GM23248 (cell line): ENCODE measurements at regions not wholly inside any gene's neighbourhood (a gene's known extent, or its start where the extent isn't known, plus 50 kb on each side); places are given as distances from the start of the nearest gene placed in this dataset.
"Not testable (repeated sequence)": the region's sequence is repeated elsewhere in the genome, so short reads cannot be mapped to it uniquely, and the experiment has no call there.

ENCODE experiments used
- DNase-seq: peaks from one replicate; pipeline ENCODE4 v3.0.0-alpha.2; 2015
- H2AFZ ChIP-seq: fragments of 200-600 bp; sonication (generic); 2 replicates; pipeline ENCODE4 v1.6.1; 2016; ENCODE audit warnings: antibody characterized with exemption
- H3F3A ChIP-seq: fragments of 200-600 bp; sonication (generic); 2 replicates; pipeline ENCODE4 v1.6.1; 2016; ENCODE audit warnings: mild to moderate bottlenecking, antibody characterized with exemption, mixed run types; ENCODE audit not compliant: insufficient read depth
- H3K27ac ChIP-seq: fragments of 200-600 bp; sonication (generic); 2 replicates; pipeline ENCODE4 v1.5.1; 2016; ENCODE audit warnings: mild to moderate bottlenecking
- H3K27me3 ChIP-seq: fragments of 200-600 bp; sonication (generic); replicated peaks from 2 replicates; pipeline ENCODE4 v1.6.1; 2016; ENCODE audit warnings: mild to moderate bottlenecking; ENCODE audit not compliant: insufficient read depth
- H3K36me3 ChIP-seq: fragments of 200-600 bp; sonication (generic); 2 replicates; pipeline ENCODE4 v1.6.1; 2016; ENCODE audit warnings: low read depth, mild to moderate bottlenecking
- H3K4me1 ChIP-seq: fragments of 200-600 bp; sonication (generic); 2 replicates; pipeline ENCODE4 v1.6.1; 2016; ENCODE audit warnings: mild to moderate bottlenecking; ENCODE audit not compliant: insufficient read depth
- H3K4me2 ChIP-seq: fragments of 200-600 bp; sonication (generic); one replicate; pipeline ENCODE4 v1.6.1; 2016; ENCODE audit warnings: mild to moderate bottlenecking; ENCODE audit not compliant: unreplicated experiment
- H3K4me3 ChIP-seq: fragments of 200-600 bp; sonication (generic); 2 replicates; pipeline ENCODE4 v1.5.1; 2016; ENCODE audit warnings: mild to moderate bottlenecking
- H3K79me2 ChIP-seq: fragments of 200-600 bp; sonication (generic); 2 replicates; pipeline ENCODE4 v1.6.1; 2016; ENCODE audit warnings: mild to moderate bottlenecking; ENCODE audit not compliant: insufficient read depth
- H3K9ac ChIP-seq: fragments of 200-600 bp; sonication (generic); 2 replicates; pipeline ENCODE4 v1.6.1; 2016; ENCODE audit warnings: mild to moderate bottlenecking
- H3K9me2 ChIP-seq: fragments of 200-600 bp; sonication (generic); 2 replicates; pipeline ENCODE4 v1.6.1; 2016; ENCODE audit warnings: mixed run types, mild to moderate bottlenecking, moderate library complexity; ENCODE audit not compliant: insufficient read depth
- H3K9me3 ChIP-seq: fragments of 200-600 bp; sonication (generic); one replicate; pipeline ENCODE4 v1.6.1; 2017; ENCODE audit warnings: low read depth
- H4K20me1 ChIP-seq: fragments of 200-600 bp; sonication (generic); 2 replicates; pipeline ENCODE4 v1.6.0; 2016; ENCODE audit not compliant: insufficient read depth
- EZH2 ChIP-seq: fragments of 200-600 bp; sonication (generic); IDR thresholded peaks from 2 replicates; pipeline ENCODE4 v1.6.1; 2018; ENCODE audit warnings: antibody characterized with exemption, mild to moderate bottlenecking; ENCODE audit not compliant: insufficient read depth, poor library complexity, severe bottlenecking
- EZH2phosphoT487 ChIP-seq: fragments of 200-600 bp; sonication (generic); IDR thresholded peaks from 2 replicates; pipeline ENCODE4 v1.6.1; 2018; ENCODE audit warnings: antibody characterized with exemption, moderate library complexity, mild to moderate bottlenecking, low read depth; ENCODE audit not compliant: insufficient read depth
- WGBS, 2 experiments: methylation state at CpG; one replicate each; pipeline ENCODE4 v1.1.6; 2015 to 2017; ENCODE audit warnings: low lambda C conversion rate in 2 of 2, low coverage in 1 of 2; ENCODE audit errors: missing lambda C conversion rate in 2 of 2; 5-methylcytosine and 5-hydroxymethylcytosine counted together
- in situ Hi-C: fragments of 300-500 bp; cut with MboI; formaldehyde crosslinking; loops from 2 replicates; pipeline ENCODE4 v1.15.0; 2020

DNA sequence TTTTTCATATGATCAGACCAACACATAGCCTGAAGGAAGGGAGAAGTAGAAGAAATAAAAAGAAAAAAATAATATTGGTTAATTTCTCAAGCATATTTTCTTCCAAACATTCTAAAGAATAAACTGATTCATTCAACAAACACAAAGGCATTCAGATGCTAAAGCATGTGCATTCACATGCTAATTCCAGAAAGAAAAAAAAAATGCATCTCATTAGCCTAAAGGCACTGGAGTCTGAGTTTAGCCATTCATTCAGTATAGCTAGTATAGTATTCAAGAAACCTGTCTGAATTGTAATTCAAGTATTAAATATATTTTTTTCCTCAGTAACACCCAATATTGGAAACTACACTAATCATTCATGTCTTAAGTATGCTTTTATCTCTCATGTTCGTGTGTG lies 61.0 kb upstream of the FER start:
- WGBS, 2 experiments, result 10 to 20% methylated on average over 1 of the region's 1 CpG
- in situ Hi-C loops, result no loop called here
- Histone ChIP-seq H4K20me1 (no peaks in the 10 kb centered on the region), H2AFZ (no peak overlapping the region), H3K4me3 (no peak overlapping the region), H3F3A (no peaks in the 10 kb centered on the region), H3K4me1 (no peaks in the 10 kb centered on the region), H3K36me3 (no peaks in the 10 kb centered on the region), H3K79me2 (no peaks in the 10 kb centered on the region), H3K9ac (no peak overlapping the region), H3K27me3 (no peaks in the 10 kb centered on the region), H3K9me3 (no peaks in the 10 kb centered on the region), H3K9me2 (no peaks in the 10 kb centered on the region), H3K4me2 (no peak overlapping the region), H3K27ac (no peak overlapping the region)
- TF ChIP-seq EZH2 (no peak), EZH2phosphoT487 (no peak)
- no peak for DNase-seq

DNA sequence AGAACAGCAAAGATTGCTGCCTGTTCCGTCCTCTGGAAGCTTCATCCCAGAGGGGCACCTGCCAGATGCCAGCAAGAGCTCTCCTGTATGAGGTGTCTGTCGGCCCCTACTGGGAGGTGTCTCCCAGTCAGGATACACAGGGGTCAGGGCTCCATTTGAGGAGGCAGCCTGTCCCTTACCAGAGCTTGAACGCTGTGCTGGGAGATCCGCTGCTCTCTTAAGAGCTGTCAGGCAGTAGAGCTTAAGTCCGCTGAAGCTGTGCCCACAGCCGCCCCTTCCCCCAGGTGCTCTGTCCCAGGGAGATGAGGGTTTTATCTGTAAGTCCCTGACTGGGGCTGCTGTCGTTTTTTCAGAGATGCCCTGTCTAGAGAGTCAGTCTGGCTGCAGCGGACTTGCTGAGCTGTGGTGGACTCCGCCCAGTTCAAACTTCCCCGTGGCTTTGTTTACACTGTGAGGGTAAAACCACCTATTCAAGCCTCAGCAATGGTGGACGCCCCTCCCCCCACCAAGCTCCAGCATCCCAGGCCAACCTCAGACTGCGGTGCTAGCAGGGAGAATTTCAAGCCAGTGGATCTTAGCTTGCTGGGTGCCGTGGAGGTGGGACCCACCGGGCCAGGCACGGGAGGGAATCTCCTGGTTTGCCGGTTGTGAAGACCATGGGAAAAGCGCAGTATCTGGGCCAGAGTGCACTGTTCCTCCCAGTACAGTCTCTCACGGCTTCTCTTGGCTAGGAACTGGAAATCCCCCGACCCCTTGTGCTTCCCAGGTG lies 62.1 kb upstream of the FER start:
- H3K36me3 ChIP-seq, H2AFZ ChIP-seq, H4K20me1 ChIP-seq, H3K27ac ChIP-seq, H3K9me3 ChIP-seq, H3K9ac ChIP-seq, H3K9me2 ChIP-seq, H3K4me2 ChIP-seq, H3K79me2 ChIP-seq, in situ Hi-C loops, H3K4me3 ChIP-seq, H3K27me3 ChIP-seq, DNase-seq, H3F3A ChIP-seq, H3K4me1 ChIP-seq: not testable (repeated sequence)
- 76 to 81% methylated on average over 18 to 19 of the region's 19 CpGs for WGBS, 2 experiments

DNA sequence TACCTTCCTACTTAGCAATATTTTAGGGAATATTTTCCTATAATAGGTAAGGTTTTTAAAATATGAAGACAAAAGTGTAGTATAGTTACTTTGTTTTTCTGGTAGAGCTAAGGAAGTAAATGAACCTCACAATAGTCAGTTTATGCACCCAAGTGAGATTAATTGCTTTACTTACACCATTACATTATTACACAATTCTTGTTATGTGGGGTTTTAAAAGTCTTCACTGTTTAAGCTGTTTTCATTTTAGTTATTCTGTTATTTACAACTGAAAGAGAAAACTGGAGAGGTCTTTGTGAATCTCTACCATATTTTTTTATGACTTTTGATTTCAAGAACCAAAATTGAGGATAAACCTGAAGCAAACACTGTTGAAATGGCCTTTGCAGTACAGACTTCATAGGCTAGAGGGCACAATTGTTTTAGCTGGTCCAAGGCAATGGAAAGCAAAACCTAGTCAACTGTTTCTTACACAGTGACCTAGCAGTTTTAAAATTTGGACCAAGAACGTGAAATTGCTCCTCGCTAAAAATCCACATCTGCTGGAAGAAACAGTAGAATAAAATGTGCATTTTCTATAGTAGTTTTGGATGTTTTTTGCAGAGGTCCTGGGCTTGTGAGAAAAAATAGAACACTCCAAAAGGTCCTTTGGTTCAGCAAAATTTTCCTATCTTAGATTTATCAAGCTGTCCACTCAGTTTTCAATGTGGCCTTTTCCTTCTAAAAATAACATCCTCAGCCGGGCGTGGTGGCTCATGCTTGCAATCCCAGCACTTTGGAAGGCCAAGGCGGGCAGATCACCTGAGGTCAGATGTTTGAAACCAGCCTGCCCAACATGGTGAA lies 66.4 kb upstream of the FER start:
- Histone ChIP-seq H3K4me2 (peak overlapping the region; percentile 38), H3K27me3 (no peaks in the 10 kb centered on the region), H4K20me1 (no peaks in the 10 kb centered on the region), H3K9ac (peak overlapping the region; percentile 59), H3K36me3 (no peaks in the 10 kb centered on the region), H3F3A (no peaks in the 10 kb centered on the region), H3K9me2 (no peaks in the 10 kb centered on the region), H2AFZ (peak overlapping the region; percentile 84), H3K4me3 (peak overlapping the region; percentile 48), H3K79me2 (no peaks in the 10 kb centered on the region), H3K9me3 (no peaks in the 10 kb centered on the region), H3K4me1 (no peaks in the 10 kb centered on the region), H3K27ac (peak overlapping the region; percentile 40; the same call in 1 of the 2 replicates)
- peak; percentile 87 for DNase-seq
- 6 to 11% methylated on average over 5 of the region's 5 CpGs for WGBS, 2 experiments
- TF ChIP-seq EZH2 (no peak), EZH2phosphoT487 (no peak)
- in situ Hi-C loops, result no loop called here

DNA sequence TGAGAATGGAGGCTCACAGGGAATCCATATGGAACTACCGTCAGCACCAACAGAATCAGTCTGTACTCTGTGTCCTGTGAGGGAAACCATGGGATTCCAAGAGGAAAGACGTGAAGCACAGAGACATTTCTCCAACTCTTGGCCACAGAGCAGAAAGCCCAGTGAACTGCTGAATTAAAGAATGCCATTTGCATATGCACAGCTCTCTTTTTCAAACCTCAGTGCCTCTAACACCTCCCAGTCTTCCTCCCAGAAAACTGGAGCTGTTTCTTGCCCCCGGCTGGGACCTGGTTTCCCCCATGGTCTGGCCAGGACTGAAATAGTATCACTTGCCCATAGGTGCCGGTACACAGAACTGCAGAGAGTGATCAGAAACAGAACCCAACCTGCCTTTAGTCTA lies 69.6 kb upstream of the FER start:
- no peaks in the 10 kb centered on the region for H3K4me1 ChIP-seq
- H3K9me2 ChIP-seq, result no peaks in the 10 kb centered on the region
- WGBS, 2 experiments, result 57 to 70% methylated on average over 4 of the region's 4 CpGs
- H3K36me3 ChIP-seq, result no peaks in the 10 kb centered on the region
- in situ Hi-C loops, result no loop called here
- no peaks in the 10 kb centered on the region for H3K79me2 ChIP-seq
- TF ChIP-seq EZH2phosphoT487 (no peak), EZH2 (no peak)
- no peak overlapping the region for H2AFZ ChIP-seq
- H3K9me3 ChIP-seq, result no peaks in the 10 kb centered on the region
- no peaks in the 10 kb centered on the region for H3K27me3 ChIP-seq
- DNase-seq, result no peak
- H3K4me3 ChIP-seq, result no peak overlapping the region
- no peak overlapping the region for H3K9ac ChIP-seq
- no peak overlapping the region for H3K4me2 ChIP-seq
- no peaks in the 10 kb centered on the region for H3F3A ChIP-seq
- H4K20me1 ChIP-seq, result no peaks in the 10 kb centered on the region
- no peak overlapping the region for H3K27ac ChIP-seq
